Skeletal muscle tissue (tissue), 3 donors: ENCODE measurements at regions not wholly inside any gene's neighbourhood (a gene's known extent, or its start where the extent isn't known, plus 50 kb on each side); places are given as distances from the start of the nearest gene placed in this dataset.

Source experiments
- H3K27ac ChIP-seq: one replicate; pipeline ENCODE4 v1.7.0; 2013; ENCODE audit warnings: mild to moderate bottlenecking, low read depth, low read length, inconsistent platforms
- H3K27me3 ChIP-seq, 3 donors: one replicate each; pipeline ENCODE4 v1.7.0; 2013; ENCODE audit warnings: low read length in 3 of 3; ENCODE audit not compliant: control insufficient read depth in 3 of 3, insufficient read depth in 3 of 3
- H3K36me3 ChIP-seq, 3 donors: one replicate each; pipeline ENCODE4 v1.7.0; 2013; ENCODE audit warnings: low read length in 3 of 3; ENCODE audit not compliant: control insufficient read depth in 3 of 3, insufficient read depth in 3 of 3
- H3K4me1 ChIP-seq, 3 donors: one replicate each; pipeline ENCODE4 v1.7.0; 2013; ENCODE audit warnings: low read length in 3 of 3, mild to moderate bottlenecking in 3 of 3; ENCODE audit not compliant: control insufficient read depth in 3 of 3, insufficient read depth in 3 of 3
- H3K4me3 ChIP-seq, 3 donors: one replicate each; pipeline ENCODE4 v1.7.0; 2013; ENCODE audit warnings: low read length in 3 of 3
- H3K9ac ChIP-seq, 3 donors: one replicate each; pipeline ENCODE4 v1.7.0; 2013; ENCODE audit warnings: low read length in 3 of 3, mild to moderate bottlenecking in 3 of 3, moderate library complexity in 2 of 3, low read depth in 1 of 3
- H3K9me3 ChIP-seq, 3 donors: one replicate each; pipeline ENCODE4 v1.7.0; 2013; ENCODE audit warnings: low read length in 3 of 3; ENCODE audit not compliant: control insufficient read depth in 3 of 3
- donor health status: Osteomylitis.

- no peaks in the 10 kb centered on the region for H3K27me3 ChIP-seq
- no peak overlapping the region for H3K9ac ChIP-seq
- no peaks in the 10 kb centered on the region for H3K9me3 ChIP-seq
- H3K27ac ChIP-seq: no peak overlapping the region
- no peaks in the 10 kb centered on the region for H3K4me1 ChIP-seq
- no peak overlapping the region for H3K4me3 ChIP-seq
- H3K36me3 ChIP-seq: no peaks in the 10 kb centered on the region
These were observed 510.7 kb downstream of the HAPSTR1 start for GRCh38 chr16:9602189-9602588.

GRCh38 chr16:9603316-9603715, 511.9 kb downstream of the HAPSTR1 start:
- H3K36me3 ChIP-seq: no peaks in the 10 kb centered on the region
- H3K9ac ChIP-seq: no peak overlapping the region
- H3K4me3 ChIP-seq: no peak overlapping the region
- H3K27ac ChIP-seq: no peak overlapping the region
- no peaks in the 10 kb centered on the region for H3K4me1 ChIP-seq
- H3K9me3 ChIP-seq: no peaks in the 10 kb centered on the region
- H3K27me3 ChIP-seq: no peaks in the 10 kb centered on the region

- Histone ChIP-seq H3K36me3 (no peaks in the 10 kb centered on the region), H3K9ac (no peak overlapping the region), H3K9me3 (no peaks in the 10 kb centered on the region), H3K4me3 (no peak overlapping the region), H3K27me3 (no peaks in the 10 kb centered on the region), H3K4me1 (no peaks in the 10 kb centered on the region), H3K27ac (no peak overlapping the region)
These were observed 516.2 kb downstream of the HAPSTR1 start for GRCh38 chr16:9607515-9608230.

- Histone ChIP-seq H3K36me3 (no peaks in the 10 kb centered on the region), H3K27me3 (no peaks in the 10 kb centered on the region), H3K4me1 (no peaks in the 10 kb centered on the region), H3K27ac (no peak overlapping the region), H3K4me3 (no peak overlapping the region), H3K9ac (no peak overlapping the region), H3K9me3 (no peaks in the 10 kb centered on the region)
These were observed 519.3 kb downstream of the HAPSTR1 start for GRCh38 chr16:9610727-9611126.

- H3K9ac ChIP-seq: no peak overlapping the region
These were observed 520.8 kb downstream of the HAPSTR1 start for GRCh38 chr16:9612267-9612666.

GRCh38 chr16:9614389-9614788, 522.9 kb downstream of the HAPSTR1 start:
- Histone ChIP-seq H3K9me3 (no peaks in the 10 kb centered on the region), H3K4me3 (no peak overlapping the region), H3K36me3 (no peaks in the 10 kb centered on the region), H3K27ac (no peak overlapping the region), H3K4me1 (no peaks in the 10 kb centered on the region), H3K27me3 (no peaks in the 10 kb centered on the region), H3K9ac (no peak overlapping the region)

More at GRCh38 chr16:9612267-9612666, 520.8 kb downstream of the HAPSTR1 start:
- Histone ChIP-seq H3K27ac (no peak overlapping the region), H3K36me3 (no peaks in the 10 kb centered on the region), H3K9me3 (no peaks in the 10 kb centered on the region), H3K27me3 (no peaks in the 10 kb centered on the region), H3K4me1 (no peaks in the 10 kb centered on the region), H3K4me3 (no peak overlapping the region)

- no peak overlapping the region for H3K4me3 ChIP-seq
- H3K27me3 ChIP-seq: no peaks in the 10 kb centered on the region
- H3K36me3 ChIP-seq: no peaks in the 10 kb centered on the region
- H3K9ac ChIP-seq: no peak overlapping the region
- no peak overlapping the region for H3K27ac ChIP-seq
- no peaks in the 10 kb centered on the region for H3K9me3 ChIP-seq
- H3K4me1 ChIP-seq: no peaks in the 10 kb centered on the region
These were observed 530.8 kb downstream of the HAPSTR1 start for GRCh38 chr16:9622268-9622667.

- Histone ChIP-seq H3K27ac (no peak overlapping the region), H3K4me3 (no peak overlapping the region), H3K9me3 (no peaks in the 10 kb centered on the region), H3K4me1 (no peaks in the 10 kb centered on the region), H3K27me3 (no peaks in the 10 kb centered on the region), H3K36me3 (no peaks in the 10 kb centered on the region), H3K9ac (no peak overlapping the region)
These were observed 533.7 kb downstream of the HAPSTR1 start for GRCh38 chr16:9625122-9625521.

GRCh38 chr16:9627427-9627826, 536.0 kb downstream of the HAPSTR1 start:
- Histone ChIP-seq H3K9me3 (no peaks in the 10 kb centered on the region), H3K36me3 (no peaks in the 10 kb centered on the region), H3K27ac (no peak overlapping the region), H3K9ac (no peak overlapping the region), H3K4me3 (no peak overlapping the region), H3K4me1 (no peaks in the 10 kb centered on the region), H3K27me3 (no peaks in the 10 kb centered on the region)

GRCh38 chr16:9630119-9630518, 538.7 kb downstream of the HAPSTR1 start:
- H3K9me3 ChIP-seq: no peaks in the 10 kb centered on the region
- no peaks in the 10 kb centered on the region for H3K36me3 ChIP-seq
- no peak overlapping the region for H3K4me3 ChIP-seq
- H3K27me3 ChIP-seq: no peaks in the 10 kb centered on the region
- no peaks in the 10 kb centered on the region for H3K4me1 ChIP-seq
- H3K9ac ChIP-seq: no peak overlapping the region
- H3K27ac ChIP-seq: no peak overlapping the region
